ENCODE measurements at regions not wholly inside any gene's neighbourhood (a gene's known extent, or its start where the extent isn't known, plus 50 kb on each side); places are given as distances from the start of the nearest gene placed in this dataset.

DNA sequence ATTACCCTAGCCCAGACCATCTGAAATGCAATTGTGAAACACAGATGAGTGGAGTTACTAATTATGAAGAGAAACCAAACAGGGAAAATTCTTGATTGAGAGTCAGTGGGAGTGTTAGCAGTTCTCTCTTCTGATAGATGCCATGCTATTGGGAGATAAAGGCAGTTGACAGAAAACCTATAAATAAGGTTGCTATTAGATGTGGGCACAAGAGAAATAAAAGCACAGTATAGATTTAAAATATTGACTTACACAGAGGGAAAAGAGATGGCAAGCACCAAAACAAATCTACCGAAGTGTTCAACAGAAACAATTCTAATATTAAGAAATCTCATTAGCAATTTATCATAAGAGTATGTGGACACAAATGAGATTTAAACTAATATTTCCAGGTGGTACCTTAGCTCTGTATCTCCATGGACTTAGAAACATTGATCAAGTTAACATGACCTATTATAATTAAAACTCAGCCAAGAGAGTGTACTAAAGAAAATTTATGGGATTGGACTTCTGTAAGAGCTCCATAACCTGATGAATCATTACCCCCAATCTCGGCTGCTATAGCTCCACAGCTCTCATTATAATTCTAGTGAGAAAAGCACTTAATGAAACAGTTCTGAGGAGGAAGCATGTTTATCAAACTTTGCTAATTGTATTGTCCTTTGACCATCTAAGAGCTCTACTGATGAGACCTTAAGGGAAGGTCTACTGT lies 665.0 kb upstream of the RIOK2 start:
- TF ChIP-seq CTCF (conservative IDR thresholded peaks at IDR 0.05; ENCODE audit: low read depth, low read length) (no peak), EZH2 (IDR thresholded peaks at IDR 0.05; ENCODE audit: borderline replicate concordance, low read depth, low read length, poor library complexity, severe bottlenecking) (no peak)
